ENCODE measurements at regions not wholly inside any gene's neighbourhood (a gene's known extent, or its start where the extent isn't known, plus 50 kb on each side); places are given as distances from the start of the nearest gene placed in this dataset.
A peak's percentile ranks its signal among the peaks of the same experiment; 100 is the strongest.

- Mint-ChIP-seq H3K9me3 (no peaks in the 10 kb centered on the region), H3K36me3 (no peaks in the 10 kb centered on the region), H3K27me3 (peaks cover 0 to 6% of the 10 kb centered on the region in 2 donors), H3K27ac (no peak overlapping the region), H3K4me1 (peaks cover 0 to 2% (median 0%) of the 10 kb centered on the region in 3 donors), H3K4me3 (no peak overlapping the region)
- Histone ChIP-seq H3K9me3 (no peaks in the 10 kb centered on the region), H3K27me3 (replicated peaks in 1 of 2; ENCODE audit: control insufficient read depth in 2 of 2, extremely low read depth in 1 of 2, insufficient read depth in 2 of 2, low read length in 1 of 2) (no peaks in the 10 kb centered on the region), H3K27ac (ENCODE audit: low read length) (no peak overlapping the region), H3K4me1 (ENCODE audit: control insufficient read depth in 1 of 2, extremely low read depth in 1 of 2, insufficient read depth in 2 of 2, low read length in 2 of 2) (no peaks in the 10 kb centered on the region), H3K36me3 (ENCODE audit: control insufficient read depth in 2 of 2, extremely low read depth in 1 of 2, insufficient read depth in 1 of 2, low read length in 1 of 2) (no peaks in the 10 kb centered on the region), H3K4me3 (ENCODE audit: control insufficient read depth in 1 of 2, extremely low read depth in 1 of 2, low read length in 1 of 2) (no peak overlapping the region)
- ChIA-PET CTCF (no interaction called here), POLR2A (interaction anchor here in 1 of 2 donors (0.6 kb wide), 1 partner anchor 1765 kb away, joined by 3 read pairs; no protein-coding TSS in a partner anchor)
- no CpG with 5 or more reads among the region's 7 CpGs for WGBS (ENCODE audit: insufficient coverage)
- DNase-seq (no peak), ATAC-seq (replicated peaks in 1 of 4) (no peak)
Observed at GRCh38 chr10:9285690-9286089, 1231.2 kb downstream of the GATA3 start.

GRCh38 chr10:9289811-9290210 lies 1235.3 kb downstream of the GATA3 start:
- POLR2A ChIA-PET: no interaction called here
- no peaks in the 10 kb centered on the region for H3K9me3 ChIP-seq
- no peak overlapping the region for H3K27ac ChIP-seq (ENCODE audit: low read length)
- Mint-ChIP-seq H3K36me3 (no peaks in the 10 kb centered on the region), H3K27ac (no peak overlapping the region), H3K4me3 (no peak overlapping the region), H3K27me3 (peaks cover 5 to 7% of the 10 kb centered on the region in 2 donors), H3K9me3 (no peaks in the 10 kb centered on the region), H3K4me1 (peaks cover 0 to 10% (median 7%) of the 10 kb centered on the region in 3 donors)
- CTCF ChIA-PET: no interaction called here
- no CpG with 5 or more reads among the region's 1 CpG for WGBS (ENCODE audit: insufficient coverage)
- DNase-seq: no peak
- H3K4me3 ChIP-seq (ENCODE audit: control insufficient read depth in 1 of 2, extremely low read depth in 1 of 2, low read length in 1 of 2): no peak overlapping the region
- no peaks in the 10 kb centered on the region for H3K27me3 ChIP-seq (replicated peaks in 1 of 2; ENCODE audit: control insufficient read depth in 2 of 2, extremely low read depth in 1 of 2, insufficient read depth in 2 of 2, low read length in 1 of 2)
- ATAC-seq (replicated peaks in 1 of 4): no peak
- H3K4me1 ChIP-seq (ENCODE audit: control insufficient read depth in 1 of 2, extremely low read depth in 1 of 2, insufficient read depth in 2 of 2, low read length in 2 of 2): no peaks in the 10 kb centered on the region
- no peaks in the 10 kb centered on the region for H3K36me3 ChIP-seq (ENCODE audit: control insufficient read depth in 2 of 2, extremely low read depth in 1 of 2, insufficient read depth in 1 of 2, low read length in 1 of 2)

GRCh38 chr10:9291081-9291480 lies 1236.6 kb downstream of the GATA3 start:
- DNase-seq (no peak), ATAC-seq (replicated peaks in 1 of 4) (no peak)
- Histone ChIP-seq H3K27ac (ENCODE audit: low read length) (no peak overlapping the region), H3K27me3 (replicated peaks in 1 of 2; ENCODE audit: control insufficient read depth in 2 of 2, extremely low read depth in 1 of 2, insufficient read depth in 2 of 2, low read length in 1 of 2) (no peaks in the 10 kb centered on the region), H3K36me3 (ENCODE audit: control insufficient read depth in 2 of 2, extremely low read depth in 1 of 2, insufficient read depth in 1 of 2, low read length in 1 of 2) (no peaks in the 10 kb centered on the region), H3K4me3 (ENCODE audit: control insufficient read depth in 1 of 2, extremely low read depth in 1 of 2, low read length in 1 of 2) (no peak overlapping the region), H3K9me3 (no peaks in the 10 kb centered on the region), H3K4me1 (ENCODE audit: control insufficient read depth in 1 of 2, extremely low read depth in 1 of 2, insufficient read depth in 2 of 2, low read length in 2 of 2) (peaks cover 0 to 2% of the 10 kb centered on the region in 2 experiments)
- no peaks in the 10 kb centered on the region for H3K36me3 Mint-ChIP-seq
- H3K27me3 Mint-ChIP-seq: peaks cover 5 to 6% of the 10 kb centered on the region in 2 donors
- no peak overlapping the region for H3K27ac Mint-ChIP-seq
- POLR2A ChIA-PET: no interaction called here
- WGBS (ENCODE audit: insufficient coverage): no CpG with 5 or more reads among the region's 1 CpG
- H3K4me3 Mint-ChIP-seq: no peak overlapping the region
- H3K4me1 Mint-ChIP-seq: peaks cover 0 to 17% (median 13%) of the 10 kb centered on the region in 3 donors
- CTCF ChIA-PET: interaction anchor here in 1 of 2 donors (0.6 kb wide), 1 partner anchor 461 kb away, joined by 7 read pairs; no protein-coding TSS in a partner anchor
- H3K9me3 Mint-ChIP-seq: no peaks in the 10 kb centered on the region

- peaks cover 5 to 7% of the 10 kb centered on the region in 2 donors for H3K27me3 Mint-ChIP-seq
- 40% methylated on average over 1 of the region's 4 CpGs for WGBS (ENCODE audit: insufficient coverage)
Observed at GRCh38 chr10:9294132-9294663, 1239.7 kb downstream of the GATA3 start.

GRCh38 chr10:9294865-9295264 lies 1240.4 kb downstream of the GATA3 start:
- H3K27me3 Mint-ChIP-seq: peaks cover 5 to 7% of the 10 kb centered on the region in 2 donors
- CTCF ChIA-PET: interaction anchor here in 1 of 2 donors (0.5 to 1.1 kb wide), 2 partner anchors 1258 to 1769 kb away, joined by 3 to 4 read pairs; no protein-coding TSS in a partner anchor
- Histone ChIP-seq H3K4me3 (ENCODE audit: control insufficient read depth in 1 of 2, extremely low read depth in 1 of 2, low read length in 1 of 2) (no peak overlapping the region), H3K27ac (ENCODE audit: low read length) (no peak overlapping the region), H3K27me3 (replicated peaks in 1 of 2; ENCODE audit: control insufficient read depth in 2 of 2, extremely low read depth in 1 of 2, insufficient read depth in 2 of 2, low read length in 1 of 2) (no peaks in the 10 kb centered on the region), H3K36me3 (ENCODE audit: control insufficient read depth in 2 of 2, extremely low read depth in 1 of 2, insufficient read depth in 1 of 2, low read length in 1 of 2) (no peaks in the 10 kb centered on the region), H3K4me1 (ENCODE audit: control insufficient read depth in 1 of 2, extremely low read depth in 1 of 2, insufficient read depth in 2 of 2, low read length in 2 of 2) (peaks cover 0 to 2% of the 10 kb centered on the region in 2 experiments), H3K9me3 (no peaks in the 10 kb centered on the region)
- POLR2A ChIA-PET: no interaction called here
- H3K9me3 Mint-ChIP-seq: no peaks in the 10 kb centered on the region
- H3K27ac Mint-ChIP-seq: no peak overlapping the region
- WGBS (ENCODE audit: insufficient coverage): no CpG with 5 or more reads among the region's 1 CpG
- ATAC-seq (replicated peaks in 1 of 4): peak in 2 of 4 experiments; percentile 20 to 35
- H3K4me1 Mint-ChIP-seq: peaks cover 0 to 17% (median 13%) of the 10 kb centered on the region in 3 donors
- H3K4me3 Mint-ChIP-seq: no peak overlapping the region
- DNase-seq: no peak
- H3K36me3 Mint-ChIP-seq: no peaks in the 10 kb centered on the region

More at GRCh38 chr10:9294132-9294663, 1239.7 kb downstream of the GATA3 start:
- Mint-ChIP-seq H3K4me3 (no peak overlapping the region), H3K27ac (no peak overlapping the region), H3K36me3 (no peaks in the 10 kb centered on the region), H3K4me1 (peaks cover 0 to 17% (median 13%) of the 10 kb centered on the region in 3 donors), H3K9me3 (no peaks in the 10 kb centered on the region)
- Histone ChIP-seq H3K36me3 (ENCODE audit: control insufficient read depth in 2 of 2, extremely low read depth in 1 of 2, insufficient read depth in 1 of 2, low read length in 1 of 2) (no peaks in the 10 kb centered on the region), H3K27ac (ENCODE audit: low read length) (no peak overlapping the region), H3K4me1 (ENCODE audit: control insufficient read depth in 1 of 2, extremely low read depth in 1 of 2, insufficient read depth in 2 of 2, low read length in 2 of 2) (peaks cover 0 to 2% of the 10 kb centered on the region in 2 experiments), H3K9me3 (no peaks in the 10 kb centered on the region), H3K27me3 (replicated peaks in 1 of 2; ENCODE audit: control insufficient read depth in 2 of 2, extremely low read depth in 1 of 2, insufficient read depth in 2 of 2, low read length in 1 of 2) (no peaks in the 10 kb centered on the region), H3K4me3 (ENCODE audit: control insufficient read depth in 1 of 2, extremely low read depth in 1 of 2, low read length in 1 of 2) (no peak overlapping the region)
- ChIA-PET POLR2A (no interaction called here), CTCF (interaction anchor here in 1 of 2 donors (0.5 to 1.1 kb wide), 2 partner anchors 1257 to 1769 kb away, joined by 3 to 4 read pairs; no protein-coding TSS in a partner anchor)
- no peak for ATAC-seq (replicated peaks in 1 of 4)
- DNase-seq: no peak

GRCh38 chr10:9296190-9296589 lies 1241.7 kb downstream of the GATA3 start:
- Mint-ChIP-seq H3K36me3 (no peaks in the 10 kb centered on the region), H3K27ac (no peak overlapping the region), H3K4me1 (peaks cover 0 to 17% (median 13%) of the 10 kb centered on the region in 3 donors), H3K4me3 (no peak overlapping the region), H3K27me3 (peaks cover under 1 to 3% of the 10 kb centered on the region in 2 donors), H3K9me3 (no peaks in the 10 kb centered on the region)
- Histone ChIP-seq H3K27me3 (replicated peaks in 1 of 2; ENCODE audit: control insufficient read depth in 2 of 2, extremely low read depth in 1 of 2, insufficient read depth in 2 of 2, low read length in 1 of 2) (no peaks in the 10 kb centered on the region), H3K27ac (ENCODE audit: low read length) (no peak overlapping the region), H3K4me1 (ENCODE audit: control insufficient read depth in 1 of 2, extremely low read depth in 1 of 2, insufficient read depth in 2 of 2, low read length in 2 of 2) (peaks cover 0 to 2% of the 10 kb centered on the region in 2 experiments), H3K36me3 (ENCODE audit: control insufficient read depth in 2 of 2, extremely low read depth in 1 of 2, insufficient read depth in 1 of 2, low read length in 1 of 2) (no peaks in the 10 kb centered on the region), H3K9me3 (no peaks in the 10 kb centered on the region), H3K4me3 (ENCODE audit: control insufficient read depth in 1 of 2, extremely low read depth in 1 of 2, low read length in 1 of 2) (no peak overlapping the region)
- WGBS (ENCODE audit: insufficient coverage): 91% methylated on average over 2 of the region's 4 CpGs
- ChIA-PET POLR2A (no interaction called here), CTCF (no interaction called here)
- no peak for DNase-seq
- ATAC-seq (replicated peaks in 1 of 4): no peak
